Stimulated activated CD8-positive, alpha-beta memory T cell treated with anti-CD3 and anti-CD28 coated beads, Interleukin-7, amount 100 ng/mL, for 4 hours (primary cell): ENCODE measurements at regions not wholly inside any gene's neighbourhood (a gene's known extent, or its start where the extent isn't known, plus 50 kb on each side); places are given as distances from the start of the nearest gene placed in this dataset.
"Not testable (repeated sequence)": the region's sequence is repeated elsewhere in the genome, so short reads cannot be mapped to it uniquely, and the experiment has no call there.

Source experiments
- DNase-seq, 2 donors: peaks; one replicate each; pipeline ENCODE4 v3.0.0-alpha.2; 2020; ENCODE audit warnings: low read depth in 2 of 2

- DNase-seq = no peak
These were observed 85.6 kb downstream of the OLFM1 start for GRCh38 chr9:135173066-135173465.

DNA sequence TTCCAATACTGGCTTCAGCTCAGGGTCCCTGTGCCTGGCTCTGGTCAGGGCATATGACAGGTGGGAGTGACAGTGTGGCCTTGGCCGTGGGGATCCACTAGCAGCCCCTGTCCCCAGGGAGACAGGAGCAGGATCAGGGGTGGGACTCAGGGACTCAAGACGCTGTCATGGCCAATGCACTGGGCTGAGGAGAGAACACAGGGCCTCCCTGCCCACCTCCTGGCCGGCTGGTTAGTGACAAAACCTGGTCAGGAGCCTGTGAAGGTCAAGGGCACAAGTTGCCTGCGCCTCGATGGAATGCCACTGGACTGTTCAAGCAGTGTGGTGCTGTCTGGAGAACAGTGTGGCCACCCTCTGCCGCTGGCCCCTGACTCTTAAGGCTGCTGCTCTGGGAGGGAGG is 86.8 kb downstream of the OLFM1 start:
- DNase-seq = no peak

GRCh38 chr9:135174981-135175380 is 87.5 kb downstream of the OLFM1 start:
- DNase-seq = no peak

- DNase-seq = no peak
These were observed 88.8 kb downstream of the OLFM1 start for GRCh38 chr9:135176284-135176683.

GRCh38 chr9:135177562-135177961 is 90.1 kb downstream of the OLFM1 start:
- DNase-seq = not testable (repeated sequence)

DNA sequence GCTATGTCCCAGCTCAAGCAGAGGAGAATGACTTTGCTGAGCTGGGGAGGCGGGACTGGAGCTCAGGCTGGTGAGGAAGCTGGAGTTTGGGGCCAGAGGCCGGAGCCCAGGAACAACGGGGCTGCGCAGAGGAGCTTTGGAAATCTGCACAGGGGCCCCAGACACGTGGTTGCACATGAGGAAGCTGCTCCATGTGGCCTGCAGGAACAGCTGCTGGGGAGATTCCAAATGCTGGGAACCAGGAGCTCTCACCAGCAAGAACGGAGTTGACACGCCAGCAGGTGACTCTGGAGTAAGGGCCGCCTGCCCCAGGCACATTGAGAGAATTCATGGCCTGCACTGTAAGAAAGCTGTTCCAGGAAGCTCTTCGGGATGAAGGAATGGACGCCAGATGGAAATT is 91.0 kb downstream of the OLFM1 start:
- DNase-seq = no peak

DNA sequence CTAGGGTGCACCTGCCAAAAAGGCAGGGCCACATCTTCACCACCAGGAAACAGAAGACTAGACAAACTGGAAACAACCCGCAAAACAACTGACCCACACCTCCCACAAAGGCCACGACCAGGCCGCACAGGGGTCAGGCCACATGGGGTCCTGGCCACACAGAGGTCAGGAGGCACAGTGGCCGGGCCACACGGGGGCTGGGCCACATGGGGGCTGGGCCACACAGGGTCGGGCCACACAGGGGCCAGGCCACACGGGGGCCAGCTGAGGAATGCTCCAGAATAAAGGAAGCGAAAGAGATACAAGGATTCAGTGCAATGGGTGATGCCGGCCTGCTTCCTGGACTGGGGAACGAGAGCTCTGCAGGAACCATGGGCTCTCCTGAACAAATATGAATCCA is 91.6 kb downstream of the OLFM1 start:
- DNase-seq = no peak

GRCh38 chr9:135179976-135180375 is 92.5 kb downstream of the OLFM1 start:
- DNase-seq = no peak

- DNase-seq = no peak
These were observed 93.1 kb downstream of the OLFM1 start for GRCh38 chr9:135180586-135180985.

DNA sequence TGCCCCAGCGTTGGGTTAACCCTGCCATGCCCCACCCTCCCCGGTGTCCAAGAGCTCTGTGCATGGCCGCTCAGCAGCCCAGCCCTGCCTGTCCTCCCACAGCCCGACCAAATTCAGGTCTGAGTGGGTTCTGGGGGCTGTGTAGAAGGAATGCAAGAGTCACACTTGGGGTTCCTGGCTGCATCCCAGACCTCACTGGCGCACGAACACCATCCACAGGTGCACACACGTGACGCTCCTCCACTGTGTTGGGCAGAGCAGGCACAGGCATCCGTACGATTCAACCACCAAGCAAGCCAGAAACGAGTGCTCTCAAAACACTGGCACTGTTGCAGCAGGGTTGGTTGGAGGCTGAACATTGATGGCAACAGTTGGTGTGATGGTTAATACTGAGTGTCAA is 93.9 kb downstream of the OLFM1 start:
- no peak for DNase-seq

DNA sequence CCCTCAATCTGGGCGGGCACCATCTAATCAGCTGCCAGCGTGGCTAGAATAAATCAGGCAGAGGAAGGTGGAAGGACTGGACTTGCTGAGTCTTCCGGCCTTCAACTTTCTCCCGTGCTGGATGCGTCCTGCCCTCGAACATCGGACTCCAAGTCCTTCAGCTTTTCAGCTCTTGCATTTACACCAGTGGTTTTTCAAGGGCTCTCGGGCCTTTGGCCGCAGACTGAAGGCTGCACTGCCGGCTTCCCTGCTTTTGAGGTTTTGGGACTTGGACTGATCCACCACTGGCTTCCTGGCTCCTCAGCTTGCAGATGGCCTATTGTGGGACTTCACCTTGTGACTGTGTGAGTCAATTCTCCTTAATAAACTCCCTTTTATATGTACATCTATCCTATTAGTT is 94.4 kb downstream of the OLFM1 start:
- not testable (repeated sequence) for DNase-seq

DNA sequence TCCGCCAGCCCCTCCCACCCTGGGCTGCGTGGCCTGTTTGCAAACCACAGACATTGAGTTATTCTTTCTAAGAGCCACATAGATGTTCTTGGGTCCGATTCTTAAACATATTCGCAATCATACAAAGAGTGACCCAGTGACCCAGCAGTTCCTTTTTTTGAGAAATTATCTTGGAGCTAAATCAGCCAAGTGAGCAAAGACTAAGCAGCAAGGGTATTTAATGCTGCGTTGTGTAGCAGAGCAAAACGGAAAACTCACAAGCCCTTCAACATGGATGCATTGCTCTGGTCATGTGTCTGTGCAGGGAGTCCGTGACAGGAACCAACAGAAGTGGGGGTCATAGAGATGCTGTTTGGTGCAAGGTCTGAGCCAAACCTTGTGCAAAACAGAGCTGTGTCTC is 95.6 kb downstream of the OLFM1 start:
- no peak for DNase-seq

DNA sequence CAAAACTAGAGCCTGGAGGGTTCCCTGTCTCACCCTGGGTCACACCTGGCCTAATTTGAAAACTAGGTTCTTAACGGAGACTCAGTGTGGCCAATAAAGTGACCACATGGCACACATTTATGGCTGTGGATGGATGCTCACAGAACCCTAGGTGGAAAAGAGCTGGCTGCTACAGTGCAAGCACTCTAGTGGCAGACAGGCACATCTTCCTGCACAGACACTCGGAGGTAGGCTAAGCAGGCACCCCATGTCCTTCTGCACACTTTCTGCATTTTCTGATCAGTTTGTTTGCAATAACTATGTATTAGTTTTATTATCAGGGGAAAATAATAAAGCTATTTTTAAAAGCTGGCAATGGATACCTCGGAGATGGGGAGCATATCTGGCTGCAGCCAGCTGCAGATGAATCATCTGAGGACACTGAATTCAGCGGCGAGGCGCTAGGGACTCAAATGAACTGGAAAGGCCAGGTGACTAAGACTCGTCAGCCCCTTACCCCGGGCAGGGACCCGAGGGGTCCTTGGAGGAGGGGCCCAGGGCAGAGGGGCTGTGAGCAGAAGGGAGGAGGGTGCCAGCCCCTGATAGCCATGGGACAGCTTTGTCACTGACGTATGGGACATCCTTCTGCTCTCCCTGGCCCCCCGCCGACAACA is 96.2 kb downstream of the OLFM1 start:
- DNase-seq = no peak

DNA sequence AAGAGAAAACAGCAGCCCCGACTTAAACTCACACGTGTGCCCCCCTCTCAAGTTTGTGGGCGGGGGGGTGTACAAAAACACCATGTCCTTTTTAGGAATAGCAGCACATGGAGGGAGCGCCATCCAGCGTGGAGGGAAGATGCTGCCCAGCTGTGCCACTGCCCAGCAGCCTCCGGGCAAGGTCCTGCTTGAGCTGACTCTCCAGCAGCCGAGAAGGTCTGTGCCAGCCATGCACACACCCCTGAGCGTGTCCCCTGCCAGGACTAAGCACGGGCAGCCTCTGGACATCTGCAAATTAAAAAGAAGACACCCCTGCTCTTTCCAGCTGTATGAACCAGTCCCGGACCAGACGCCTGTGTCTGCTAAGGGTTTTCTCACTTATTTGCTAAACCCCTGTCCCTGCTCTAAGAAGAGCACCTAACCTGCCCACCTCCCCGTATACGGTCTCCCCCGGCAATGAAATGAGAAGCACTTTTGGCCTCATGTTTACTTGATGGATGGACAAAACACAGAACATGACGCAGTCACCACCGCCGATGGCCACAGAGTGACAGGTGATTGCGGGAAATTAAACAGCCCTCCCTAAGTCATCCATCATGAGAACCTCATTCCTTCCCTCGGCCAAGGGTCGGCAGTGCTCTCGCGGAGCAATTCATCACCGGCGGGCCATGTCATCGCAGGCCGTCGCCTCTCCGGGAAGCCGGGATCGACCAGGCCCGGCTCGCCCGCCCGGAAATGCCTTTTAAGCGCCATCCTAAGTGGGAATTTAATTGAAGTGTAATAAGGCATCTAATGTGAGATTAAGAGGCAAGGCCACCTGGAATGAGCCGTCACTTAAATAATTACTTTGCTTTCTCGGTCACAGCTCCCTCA is 96.9 kb downstream of the OLFM1 start:
- DNase-seq = no peak

- no peak for DNase-seq
These were observed 97.6 kb downstream of the OLFM1 start for GRCh38 chr9:135185060-135185459.

DNA sequence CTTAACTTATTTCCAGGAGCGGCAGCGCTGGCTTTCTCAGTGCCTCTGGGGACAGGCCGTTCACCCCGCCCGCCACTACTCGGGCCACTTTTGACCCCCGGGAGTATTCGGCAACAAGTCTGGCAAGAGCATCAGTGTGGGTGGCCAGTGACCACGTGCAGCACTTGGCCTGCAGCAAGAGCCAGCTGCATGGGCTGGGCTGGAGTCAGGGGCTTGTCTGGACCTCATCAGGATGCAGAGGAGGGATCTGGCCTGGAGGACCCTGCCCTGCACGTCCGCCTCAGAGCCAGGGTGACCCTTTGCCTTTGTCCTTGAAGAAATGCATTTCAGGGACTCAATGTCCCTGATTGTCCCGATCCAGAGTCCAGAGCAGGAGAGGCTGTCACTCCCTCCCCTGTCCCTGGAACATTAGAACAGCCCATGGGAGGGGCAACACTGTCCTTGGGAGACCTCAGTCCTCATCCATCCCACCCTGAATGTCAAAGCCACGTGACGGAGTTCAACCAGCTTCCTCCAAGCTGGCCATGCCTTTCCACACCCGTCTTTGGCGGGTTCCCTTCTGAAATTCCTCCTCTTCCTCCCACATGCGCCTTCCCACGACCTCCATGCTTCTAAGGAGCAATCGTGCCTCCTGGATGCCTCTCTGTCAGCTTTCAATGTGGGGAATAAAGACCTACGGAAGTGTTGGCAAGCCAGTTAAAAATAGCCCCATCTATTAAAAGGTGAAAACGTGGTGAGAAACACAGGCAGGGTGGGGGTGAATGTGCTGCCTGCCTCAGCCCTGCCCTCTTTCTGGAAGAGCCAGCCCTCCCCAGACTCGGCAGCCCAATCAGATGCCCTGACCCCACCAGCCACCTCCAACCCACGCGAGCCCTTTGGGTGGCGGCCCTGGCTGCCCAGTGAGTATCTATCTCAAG is 99.0 kb downstream of the OLFM1 start:
- no peak for DNase-seq

DNA sequence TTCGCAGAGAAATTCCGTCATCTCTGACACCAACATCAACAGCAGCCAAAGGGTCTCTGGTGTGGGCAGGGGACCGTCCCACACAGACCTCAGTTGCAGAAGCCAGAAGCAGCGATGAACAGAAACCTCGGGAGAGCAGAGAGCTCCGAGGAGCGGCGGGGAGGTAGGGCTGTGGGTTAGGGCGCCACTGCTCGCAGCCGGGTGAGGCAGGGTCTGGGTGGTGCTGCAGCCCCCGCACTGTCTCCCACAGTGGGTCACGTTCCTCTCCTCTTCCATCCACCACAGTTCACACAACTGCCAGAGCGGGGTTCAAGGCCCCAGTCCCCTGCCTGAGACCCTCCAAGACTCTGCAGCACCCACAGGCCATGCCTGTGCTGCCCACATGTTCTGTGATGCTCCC is 99.9 kb downstream of the OLFM1 start:
- no peak for DNase-seq

- no peak for DNase-seq
These were observed 101.2 kb downstream of the OLFM1 start for GRCh38 chr9:135188681-135189151.

DNA sequence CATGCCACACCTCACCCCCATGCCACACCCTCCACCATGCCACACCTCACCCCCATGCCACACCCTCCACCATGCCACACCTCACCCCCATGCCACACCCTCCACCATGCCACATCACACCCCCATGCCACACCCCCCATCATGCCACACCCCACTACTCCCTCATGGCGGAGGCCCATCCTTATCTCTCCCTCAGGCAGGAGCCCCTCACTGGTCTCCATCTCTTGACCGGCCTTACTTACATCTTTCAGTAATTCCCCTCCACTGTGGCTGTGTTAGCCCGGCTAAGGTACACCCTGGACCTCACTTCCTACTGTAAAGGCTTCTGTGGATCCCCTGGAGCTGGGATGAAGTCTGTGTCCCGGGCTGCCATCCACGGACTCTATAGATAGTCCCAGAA is 102.0 kb downstream of the OLFM1 start:
- no peak for DNase-seq

- DNase-seq = no peak
These were observed 103.5 kb downstream of the OLFM1 start for GRCh38 chr9:135190789-135191577.

DNA sequence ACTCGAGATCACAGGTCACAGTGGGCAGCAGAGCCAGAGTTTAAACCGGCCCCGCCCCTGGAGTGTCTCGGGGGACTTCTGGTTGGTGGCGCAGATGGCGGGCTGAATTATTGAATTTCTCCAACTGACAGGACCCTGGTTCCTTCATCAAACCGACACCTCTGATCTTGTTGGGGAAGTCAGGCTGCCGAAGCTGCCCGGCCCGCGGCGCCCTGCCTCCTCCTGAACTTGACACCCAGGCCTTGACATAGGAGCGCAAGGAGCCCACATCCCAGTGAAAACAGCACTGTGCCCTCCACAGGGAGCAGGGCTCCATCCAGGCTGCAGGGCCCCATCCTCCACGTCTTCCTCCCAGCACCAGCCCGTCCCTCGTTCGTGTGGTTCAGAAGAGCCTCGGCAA is 105.2 kb downstream of the OLFM1 start:
- DNase-seq = no peak
